ENCODE measurements at regions not wholly inside any gene's neighbourhood (a gene's known extent, or its start where the extent isn't known, plus 50 kb on each side); places are given as distances from the start of the nearest gene placed in this dataset.

DNA sequence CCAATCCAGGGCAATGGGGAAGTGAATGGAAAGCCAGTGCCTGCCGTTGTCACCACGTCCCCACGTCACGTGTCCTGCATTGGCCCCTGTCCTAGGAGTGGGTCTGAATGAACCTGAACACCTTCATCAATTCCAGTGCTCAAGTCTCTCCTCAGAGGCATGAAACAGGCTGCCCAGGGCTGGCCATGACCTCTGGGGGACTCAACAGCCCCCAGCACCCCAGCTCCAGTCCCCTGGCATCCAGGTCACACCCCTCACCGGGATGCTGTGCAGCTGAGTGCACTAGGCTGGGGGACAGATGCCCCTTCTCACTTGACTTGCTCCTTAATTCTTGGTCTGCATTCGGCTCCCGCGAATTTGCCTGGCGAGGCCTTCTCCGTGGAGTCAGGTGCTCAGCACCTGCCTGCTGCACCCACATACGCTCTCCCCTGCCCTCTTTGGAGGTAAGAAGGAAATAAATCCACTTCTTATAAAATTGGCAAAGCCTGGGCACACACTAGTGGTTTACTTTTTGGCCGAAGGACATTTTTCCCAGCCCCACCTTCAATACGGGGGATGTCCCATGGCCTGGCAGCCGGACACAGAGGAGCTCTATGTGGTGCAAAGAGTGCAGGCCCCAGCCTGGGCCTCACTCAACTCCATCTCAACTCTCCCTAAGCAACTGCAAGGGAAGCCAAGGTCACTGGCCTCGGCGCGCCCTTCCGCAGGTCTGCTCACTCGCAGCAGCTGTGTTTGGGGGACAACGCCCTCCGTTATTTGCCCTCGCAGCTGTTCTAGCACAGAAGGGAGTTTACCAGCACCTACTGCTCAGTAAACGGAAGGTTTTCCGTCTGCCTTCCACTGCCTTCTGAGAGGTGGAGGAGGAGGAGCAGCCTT lies 77.6 kb upstream of the SHH start:
- no peak for TF ChIP-seq CTCF (IDR thresholded peaks at IDR 0.05; ENCODE audit: poor library complexity)
- no peak for TF ChIP-seq EZH2 (IDR thresholded peaks at IDR 0.05; ENCODE audit: borderline replicate concordance)
- no peak for TF ChIP-seq EZH2phosphoT487 (IDR thresholded peaks at IDR 0.05; ENCODE audit: low read depth, severe bottlenecking, unreplicated experiment)

Data from hepatocyte (in vitro differentiated cells).